HG02571 (cell line): ENCODE measurements at regions not wholly inside any gene's neighbourhood (a gene's known extent, or its start where the extent isn't known, plus 50 kb on each side); places are given as distances from the start of the nearest gene placed in this dataset.
"Not testable (repeated sequence)": the region's sequence is repeated elsewhere in the genome, so short reads cannot be mapped to it uniquely, and the experiment has no call there.

Experiments
- ATAC-seq: cut with Tn5 transposase; IDR thresholded peaks from one replicate; pipeline ENCODE4 v1.9.1; 2021; ENCODE audit warnings: mild to moderate bottlenecking, moderate library complexity; ENCODE audit not compliant: unreplicated experiment

DNA sequence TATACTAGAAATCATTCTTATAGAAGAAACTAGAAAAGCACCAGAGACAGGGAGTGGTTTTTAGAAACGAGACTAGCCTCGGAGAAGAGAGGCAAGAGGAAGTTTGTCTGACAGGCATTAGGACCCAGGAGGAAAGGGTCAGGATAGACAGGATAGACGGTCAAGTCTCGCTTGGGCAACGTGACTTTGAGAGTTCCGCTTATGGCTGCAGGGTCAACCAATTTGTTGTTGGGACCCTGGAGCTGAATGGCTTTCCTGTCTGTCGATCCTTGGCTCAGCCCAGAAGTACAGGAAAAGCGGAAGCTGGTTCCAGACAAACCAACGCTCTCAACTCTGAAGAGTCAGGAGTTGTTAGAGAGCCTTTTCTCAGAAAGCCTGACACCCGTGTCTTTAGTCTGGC lies 191.2 kb downstream of the FZD1 start:
- no peak for ATAC-seq

DNA sequence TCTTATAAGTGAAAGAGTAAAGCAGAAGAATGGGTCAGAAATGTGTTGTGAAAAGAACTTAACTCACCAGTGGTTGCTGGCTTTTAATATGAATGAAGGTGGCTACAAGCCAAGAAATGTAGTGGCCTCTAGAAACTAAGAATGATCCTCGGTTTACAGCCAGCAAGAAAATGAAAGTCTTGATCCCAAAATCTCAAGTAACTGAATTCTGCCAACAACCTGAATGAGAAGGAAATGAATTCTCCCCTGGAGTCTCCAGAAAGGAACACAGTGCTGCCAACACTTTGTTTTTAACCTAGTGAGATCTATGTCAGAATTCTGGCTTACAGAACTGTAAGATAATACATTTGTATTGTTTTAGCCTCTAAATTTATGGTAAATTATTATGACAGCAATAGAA lies 193.0 kb downstream of the FZD1 start:
- ATAC-seq, result no peak

DNA sequence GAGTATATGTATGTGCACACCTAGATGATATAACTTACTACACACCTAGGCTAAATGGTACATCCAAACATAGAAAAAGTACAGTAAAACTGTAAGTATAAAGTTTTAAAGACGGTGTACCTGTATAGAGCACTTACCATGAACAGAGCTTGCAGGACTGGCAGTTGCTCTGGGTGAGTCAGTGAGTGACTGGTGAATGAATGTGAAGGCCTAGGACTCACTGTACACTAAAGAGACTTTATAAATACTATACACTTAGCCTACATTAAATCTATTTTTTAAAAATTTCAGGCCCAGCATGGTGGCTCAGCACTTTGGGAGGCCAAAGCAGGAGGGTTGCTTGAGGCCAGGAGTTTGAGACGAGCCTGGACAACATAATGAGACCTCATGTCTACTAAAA lies 195.3 kb downstream of the FZD1 start:
- ATAC-seq, result no peak

DNA sequence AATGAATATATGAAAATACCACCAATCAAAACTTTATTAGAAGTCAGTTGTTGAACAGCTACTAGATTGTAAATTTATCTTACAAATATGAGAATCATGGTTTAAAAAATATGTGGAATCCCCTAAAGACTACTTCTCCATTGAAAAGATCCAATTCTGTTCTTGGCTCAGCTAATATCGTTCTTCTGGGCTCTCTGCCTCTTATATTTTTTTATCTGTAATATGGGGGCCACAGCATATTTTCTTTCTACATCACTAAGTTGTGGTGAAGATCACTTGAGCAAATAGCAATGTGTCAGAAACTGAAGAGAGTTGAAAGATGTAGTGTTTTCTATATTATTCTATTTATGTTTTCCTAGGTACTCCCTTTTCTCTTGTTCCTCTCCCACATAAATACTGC lies 198.1 kb downstream of the FZD1 start:
- ATAC-seq, result no peak

DNA sequence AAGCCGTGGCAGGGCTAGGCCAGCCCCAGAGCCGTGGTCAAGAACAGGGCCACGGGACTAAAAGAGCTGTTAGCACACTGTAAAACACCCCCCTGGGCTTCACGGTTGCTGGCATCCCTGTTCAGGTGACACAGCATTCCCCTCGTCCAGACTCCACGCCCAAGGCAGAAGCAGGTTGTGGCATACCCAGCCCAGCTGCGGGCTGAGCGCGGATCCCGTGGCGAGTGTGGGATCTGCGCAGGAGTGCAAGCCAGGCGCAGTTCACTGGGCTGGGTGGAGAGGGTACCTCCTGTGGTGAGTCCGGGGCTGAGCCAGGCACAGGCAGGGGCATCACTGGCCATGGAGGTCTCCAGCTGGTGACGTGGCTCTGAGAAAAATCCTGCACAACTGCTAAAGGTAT lies 199.1 kb downstream of the FZD1 start:
- no peak for ATAC-seq

DNA sequence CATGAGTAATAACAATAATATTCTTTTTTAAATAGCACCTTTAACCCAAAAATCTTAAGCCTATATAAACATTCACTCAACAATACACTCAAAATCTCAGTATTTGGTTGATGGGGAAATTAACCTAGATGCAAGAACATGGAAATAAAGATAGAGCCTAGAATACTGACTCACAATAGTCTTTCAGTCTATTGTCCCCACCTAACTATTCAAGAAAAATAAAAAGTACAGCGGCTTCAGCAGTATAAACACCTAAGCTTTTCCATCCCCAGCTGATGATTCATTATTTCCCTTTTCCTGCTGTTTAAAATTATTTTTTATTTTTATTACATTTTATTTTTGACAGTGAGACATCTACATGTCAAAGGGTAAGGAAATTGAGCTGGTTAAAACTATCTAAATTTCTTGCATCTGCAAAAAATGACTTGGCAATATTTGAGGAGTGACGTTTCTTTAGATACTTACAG lies 201.4 kb downstream of the FZD1 start:
- ATAC-seq, result no peak

DNA sequence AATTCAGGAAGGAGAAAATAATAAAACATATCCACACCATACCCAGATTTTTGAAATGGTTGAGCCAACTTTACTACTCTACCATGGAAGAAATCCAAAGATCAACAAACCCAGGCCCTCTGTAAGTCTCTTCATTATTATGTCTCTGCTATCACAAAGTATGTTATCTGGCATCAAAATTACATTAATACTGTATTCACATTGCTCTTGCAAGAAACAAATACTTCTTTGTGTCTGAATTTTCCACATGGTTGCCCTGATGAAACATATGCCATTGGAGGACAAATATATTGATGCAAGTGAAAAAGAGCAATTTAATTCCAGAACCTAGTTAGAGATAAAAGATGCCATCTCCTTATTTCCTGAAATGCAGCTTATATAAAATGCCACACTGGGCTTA lies 204.0 kb downstream of the FZD1 start:
- ATAC-seq, result no peak

DNA sequence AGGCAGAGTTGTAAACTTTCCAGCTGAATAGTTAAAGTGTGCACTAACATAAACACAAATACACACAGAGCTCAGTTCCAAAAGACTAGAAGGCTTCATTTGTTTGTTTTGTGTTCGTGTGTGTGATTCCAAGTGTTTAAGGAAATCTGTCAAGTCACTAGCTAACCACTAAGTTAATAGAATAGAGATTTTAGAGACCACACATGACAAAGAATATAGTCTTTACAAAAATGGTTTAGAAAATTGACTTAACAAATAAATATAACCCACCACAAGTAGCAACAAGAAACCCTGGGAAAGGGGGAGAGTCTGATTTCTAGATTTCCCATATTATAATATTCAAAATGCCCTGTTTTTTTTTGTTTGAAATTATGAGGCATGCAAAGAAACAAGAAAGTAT lies 209.4 kb downstream of the FZD1 start:
- ATAC-seq, result no peak

DNA sequence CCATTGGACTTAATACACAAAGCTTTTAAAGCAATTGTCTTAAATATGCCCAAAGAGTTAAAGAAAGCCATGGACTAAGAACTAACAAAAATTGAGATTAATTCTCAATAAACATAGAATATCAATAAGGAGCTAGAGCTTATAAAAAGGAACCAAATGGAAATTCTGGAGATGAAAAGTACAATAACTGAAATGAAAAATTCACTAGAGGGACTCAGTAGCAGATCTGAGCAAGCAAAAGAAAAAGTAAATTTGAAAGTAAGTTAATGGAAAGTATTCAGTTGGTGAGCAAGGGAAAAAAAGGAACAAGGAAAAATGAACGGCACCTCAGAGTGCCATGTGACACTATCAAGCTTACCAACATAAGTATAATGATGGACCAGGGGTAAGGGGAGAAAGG lies 209.8 kb downstream of the FZD1 start:
- no peak for ATAC-seq

DNA sequence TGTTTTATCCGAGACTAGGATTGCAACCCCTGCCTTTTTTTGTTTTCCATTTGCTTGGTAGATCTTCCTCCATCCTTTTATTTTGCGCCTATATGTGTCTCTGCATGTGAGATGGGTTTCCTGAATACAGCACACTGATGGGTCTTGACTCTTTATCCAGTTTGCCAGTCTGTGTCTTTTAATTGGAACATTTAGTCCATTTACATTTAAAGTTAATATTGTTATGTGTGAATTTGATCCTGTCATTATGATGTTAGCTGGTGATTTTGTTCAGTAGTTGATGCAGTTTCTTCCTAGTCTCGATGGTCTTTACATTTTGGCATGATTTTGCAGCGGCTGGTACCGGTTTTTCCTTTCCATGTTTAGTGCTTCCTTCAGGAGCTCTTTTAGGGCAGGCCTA lies 216.2 kb downstream of the FZD1 start:
- ATAC-seq, result not testable (repeated sequence)

DNA sequence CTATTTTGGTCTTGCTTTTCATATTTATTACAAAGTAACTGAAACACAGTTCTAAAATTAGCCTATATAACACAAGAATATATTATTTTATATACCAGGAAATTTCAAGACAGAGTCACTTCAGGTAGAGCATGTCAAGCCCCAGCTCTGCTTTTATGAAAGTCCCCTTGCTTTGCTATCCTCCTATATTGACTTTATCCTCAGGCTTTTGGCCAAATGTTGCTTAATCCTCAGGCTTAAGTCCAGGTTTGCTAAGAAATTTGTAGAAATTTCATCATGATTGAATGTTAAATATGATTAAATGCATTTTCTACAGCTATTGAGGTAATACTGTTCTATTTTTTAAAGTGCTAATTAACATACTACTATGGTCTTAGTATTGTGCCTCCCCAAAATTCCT lies 227.6 kb downstream of the FZD1 start:
- no peak for ATAC-seq

DNA sequence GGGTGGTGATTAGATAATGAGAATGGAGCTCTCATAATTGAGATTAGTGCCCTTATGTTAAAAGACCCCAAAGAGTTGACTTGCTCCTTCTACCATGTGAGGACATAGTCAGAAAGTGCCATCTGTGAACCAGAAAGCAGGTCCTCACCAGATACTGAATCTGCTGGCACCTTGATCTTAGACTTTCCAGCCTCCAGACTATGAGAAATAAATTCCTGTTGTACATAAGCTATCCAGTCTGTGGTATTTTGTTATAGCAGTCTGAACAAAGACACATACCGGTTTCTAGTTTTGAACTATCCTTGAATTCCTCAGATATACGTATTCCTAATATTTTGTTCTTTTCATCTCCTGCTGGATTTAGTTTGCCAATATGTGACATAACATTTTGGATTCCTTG lies 228.1 kb downstream of the FZD1 start:
- no peak for ATAC-seq

DNA sequence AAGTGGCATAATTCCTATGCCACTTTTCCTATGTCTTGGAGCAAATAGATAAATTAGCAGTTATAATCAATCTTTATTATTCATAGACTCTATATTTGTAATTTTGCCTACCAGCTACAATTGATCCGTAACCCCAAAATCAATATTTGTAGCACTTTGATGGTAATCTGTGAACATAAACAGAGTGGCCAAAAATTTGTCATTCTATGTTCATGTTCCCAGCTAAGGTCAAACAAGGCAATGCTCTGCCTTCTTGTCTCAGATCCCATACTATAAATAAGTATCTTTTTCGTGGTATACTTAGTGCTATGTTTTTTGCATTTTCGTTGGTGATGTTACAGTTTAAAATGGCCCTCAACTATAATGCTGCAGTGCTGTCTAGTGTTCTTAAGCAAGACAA lies 228.5 kb downstream of the FZD1 start:
- ATAC-seq, result no peak

DNA sequence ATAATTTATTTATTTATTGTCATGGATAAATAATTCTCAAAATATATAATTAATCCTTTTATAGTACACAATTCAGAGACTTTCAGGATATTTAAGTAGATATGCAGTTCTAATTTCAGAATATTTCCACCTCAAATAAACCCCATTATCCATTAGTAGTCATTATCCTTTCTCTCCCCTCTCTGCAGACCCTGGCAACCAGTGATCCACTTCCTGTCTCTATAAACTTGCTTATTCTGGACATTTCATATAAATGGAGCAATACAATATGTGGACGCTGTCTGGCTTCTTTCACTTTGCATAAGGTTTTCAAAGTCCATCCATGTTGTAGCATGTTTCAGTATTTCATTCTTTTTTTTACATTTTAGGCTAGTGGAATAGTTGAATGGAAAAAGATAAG lies 230.2 kb downstream of the FZD1 start:
- no peak for ATAC-seq

DNA sequence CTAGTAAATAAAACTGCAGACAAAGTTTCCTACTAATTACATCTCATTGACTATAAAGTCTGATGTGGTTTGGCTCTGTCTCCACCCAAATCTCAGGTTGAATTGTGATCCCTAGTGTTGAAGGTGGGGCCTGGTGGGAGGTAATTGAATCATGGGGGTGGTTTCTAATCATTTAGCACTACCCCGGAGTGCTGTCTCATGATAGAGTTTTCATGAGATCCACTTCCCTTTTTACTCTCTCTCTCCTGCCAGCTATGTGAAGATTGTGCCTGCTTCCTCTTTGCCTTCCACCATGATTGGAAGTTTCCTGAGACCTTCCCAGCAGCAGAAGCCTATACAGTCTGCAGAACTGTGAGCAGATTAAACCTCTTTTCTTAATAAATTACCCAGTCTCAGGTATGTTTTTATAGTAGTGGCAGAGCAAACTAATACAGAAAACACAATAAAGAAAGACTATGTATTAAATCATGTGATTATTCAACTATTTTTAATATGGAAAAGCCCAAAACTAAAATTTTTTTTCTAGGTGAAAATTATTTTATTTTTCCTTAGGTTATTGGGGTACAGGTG lies 232.1 kb downstream of the FZD1 start:
- no peak for ATAC-seq

DNA sequence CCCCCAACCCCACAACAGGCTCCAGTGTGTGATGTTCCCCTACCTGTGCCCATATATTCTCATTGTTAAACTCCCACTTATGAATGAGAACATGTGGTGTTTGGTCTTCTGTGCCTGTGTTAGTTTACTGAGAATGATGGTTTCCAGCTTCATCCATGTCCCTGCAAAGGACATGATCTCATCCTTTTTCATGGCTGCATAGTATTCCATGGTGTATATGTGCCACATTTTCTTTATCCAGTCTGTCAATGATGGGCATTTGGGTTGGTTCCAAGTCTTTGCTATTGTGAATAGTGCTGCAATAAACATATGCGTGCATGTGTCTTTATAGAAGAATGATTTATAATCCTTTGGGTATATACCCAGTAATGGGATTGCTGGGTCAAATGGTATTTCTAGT lies 233.0 kb downstream of the FZD1 start:
- ATAC-seq, result not testable (repeated sequence)

DNA sequence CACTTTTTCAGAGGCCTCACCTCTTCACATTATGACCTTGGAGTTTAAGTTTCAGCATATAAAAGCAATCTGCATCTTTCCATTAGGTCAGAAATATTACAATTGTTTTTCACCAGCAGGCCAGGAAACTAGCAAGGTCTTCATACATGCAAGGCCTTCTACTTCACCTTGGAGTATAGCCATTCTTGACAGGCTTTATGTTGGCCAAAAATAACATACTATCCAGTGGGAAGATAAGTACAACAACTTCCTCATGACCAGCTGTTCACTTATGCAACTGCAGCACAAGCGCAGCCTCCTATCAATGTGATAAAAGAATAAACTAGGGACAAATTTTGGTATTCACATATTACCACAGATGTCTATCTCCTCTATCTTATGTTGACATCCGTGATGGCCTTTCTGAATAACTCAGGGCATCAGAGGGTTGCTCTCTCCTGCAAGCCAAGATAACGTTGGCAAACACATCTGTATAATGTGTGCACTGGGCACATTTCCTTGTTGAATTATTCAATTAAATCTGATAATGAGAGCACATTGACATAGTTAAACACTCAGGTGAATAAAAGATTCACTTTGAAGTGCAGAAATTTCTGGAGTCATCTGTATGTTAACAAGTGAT lies 239.8 kb downstream of the FZD1 start:
- ATAC-seq, result no peak

DNA sequence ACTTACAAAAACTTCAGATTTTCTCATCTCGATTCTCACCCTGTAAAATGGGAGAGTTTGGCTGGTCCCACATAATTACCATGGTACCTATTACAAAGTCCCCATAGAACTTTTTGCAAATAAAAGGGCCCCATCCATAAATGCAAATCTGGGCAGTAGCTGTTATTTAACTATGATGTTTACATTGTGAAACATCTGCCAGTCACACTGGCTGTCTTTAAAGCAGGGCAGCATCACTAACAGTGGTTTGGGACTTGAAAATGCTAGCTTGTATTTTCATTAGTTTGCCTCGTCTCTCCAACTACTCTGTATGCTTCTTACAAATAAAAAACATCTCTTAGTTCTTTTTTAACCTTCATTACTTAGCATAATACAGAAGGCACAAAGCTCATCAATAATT lies 240.7 kb downstream of the FZD1 start:
- ATAC-seq, result no peak

DNA sequence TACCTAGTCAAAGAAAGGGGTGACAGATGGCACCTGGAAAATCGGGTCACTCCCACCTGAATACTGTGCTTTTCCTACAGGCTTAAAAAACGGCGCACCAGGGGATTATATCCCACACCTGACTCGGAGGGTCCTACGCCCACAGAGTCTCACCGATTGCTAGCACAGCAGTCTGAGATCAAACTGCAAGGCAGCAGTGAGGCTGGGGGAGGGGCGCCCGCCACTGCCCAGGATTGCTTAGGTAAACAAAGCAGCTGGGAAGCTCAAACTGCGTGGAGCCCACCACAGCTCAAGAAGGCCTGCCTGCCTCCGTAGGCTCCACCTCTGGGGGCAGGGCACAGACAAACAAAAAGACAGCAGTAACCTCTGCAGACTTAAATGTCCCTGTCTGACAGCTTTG lies 242.7 kb downstream of the FZD1 start:
- not testable (repeated sequence) for ATAC-seq

DNA sequence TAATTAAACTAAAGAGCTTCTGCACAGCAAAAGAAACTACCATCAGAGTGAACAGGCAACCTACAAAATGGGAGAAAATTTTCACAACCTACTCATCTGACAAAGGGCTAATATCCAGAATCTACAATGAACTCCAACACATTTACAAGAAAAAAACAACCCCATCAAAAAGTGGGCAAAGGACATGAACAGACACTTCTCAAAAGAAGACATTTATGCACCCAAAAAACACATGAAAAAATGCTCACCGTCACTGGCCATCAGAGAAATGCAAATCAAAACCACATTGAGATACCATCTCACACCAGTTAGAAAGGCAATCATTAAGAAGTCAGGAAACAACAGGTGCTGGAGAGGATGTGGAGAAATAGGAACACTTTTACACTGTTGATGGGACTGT lies 247.6 kb downstream of the FZD1 start:
- not testable (repeated sequence) for ATAC-seq

DNA sequence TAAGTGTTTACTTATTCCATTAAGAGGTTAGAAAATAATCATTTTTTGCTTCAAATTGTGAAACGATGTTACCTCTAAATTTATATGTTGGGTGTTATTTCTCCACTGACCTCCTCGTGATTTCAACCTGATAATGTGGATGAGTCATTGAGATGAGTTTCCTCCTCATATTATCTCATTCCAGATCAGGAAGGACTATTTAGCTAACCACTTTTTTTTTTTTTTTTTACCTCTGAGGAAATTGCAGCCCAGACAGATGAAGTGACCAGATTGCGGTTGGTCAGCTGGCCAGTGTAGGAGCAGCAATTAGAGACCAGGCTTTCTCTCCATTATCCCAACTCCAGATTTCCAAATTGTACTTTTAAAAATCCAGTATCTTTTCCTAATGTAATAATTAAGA lies 248.7 kb downstream of the FZD1 start:
- no peak for ATAC-seq

DNA sequence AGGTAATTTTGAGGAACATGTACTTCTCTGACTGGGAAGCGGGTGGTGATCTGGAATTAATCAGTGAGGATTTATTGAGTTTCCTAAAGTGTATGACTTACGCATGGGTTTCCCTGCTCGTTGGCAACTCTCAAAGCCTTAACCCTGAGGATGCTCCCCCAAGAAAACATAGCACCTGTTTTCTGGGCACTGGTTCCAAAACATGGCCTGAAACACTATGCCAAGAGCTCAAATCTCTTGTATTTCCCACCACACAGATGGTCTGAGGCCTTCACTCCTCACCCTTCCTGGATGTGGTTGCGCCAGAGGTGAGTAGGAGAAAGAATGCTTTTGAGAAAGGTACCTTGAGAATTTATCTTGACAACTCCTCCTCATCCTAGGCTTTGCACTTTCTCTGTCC lies 250.4 kb downstream of the FZD1 start:
- ATAC-seq, result no peak

DNA sequence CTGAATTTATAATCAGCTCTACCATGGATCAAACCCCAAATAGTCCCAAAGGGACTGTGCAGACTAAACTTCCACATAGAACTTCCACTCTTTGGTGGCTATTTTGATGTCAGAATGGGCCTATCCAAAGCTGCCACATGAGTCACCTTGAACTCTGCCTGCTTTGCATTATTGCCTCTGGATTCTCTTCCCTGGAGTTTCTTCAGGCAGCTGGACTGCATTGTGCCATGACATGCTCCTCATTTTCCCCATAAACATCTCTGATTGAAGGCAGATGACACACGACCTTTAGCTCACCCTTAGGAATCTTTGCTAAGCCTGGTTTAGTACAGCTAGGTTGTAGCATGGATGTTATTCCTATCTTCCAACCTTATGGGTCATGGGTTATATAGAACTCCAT lies 251.7 kb downstream of the FZD1 start:
- ATAC-seq, result no peak
